GM21529 (cell line): ENCODE measurements at regions not wholly inside any gene's neighbourhood (a gene's known extent, or its start where the extent isn't known, plus 50 kb on each side); places are given as distances from the start of the nearest gene placed in this dataset.

Experiments used
- ATAC-seq: cut with Tn5 transposase; IDR thresholded peaks from one replicate; pipeline ENCODE4 v1.9.1; 2021; ENCODE audit not compliant: unreplicated experiment

GRCh38 chr3:30258426-30259392 lies 347.7 kb upstream of the TGFBR2 start:
- no peak for ATAC-seq

- no peak for ATAC-seq
Observed at GRCh38 chr3:30259730-30260129, 346.7 kb upstream of the TGFBR2 start.

GRCh38 chr3:30260762-30261161 lies 345.6 kb upstream of the TGFBR2 start:
- no peak for ATAC-seq

GRCh38 chr3:30263238-30263924 lies 343.0 kb upstream of the TGFBR2 start:
- no peak for ATAC-seq

- no peak for ATAC-seq
Observed at GRCh38 chr3:30263925-30264313, 342.5 kb upstream of the TGFBR2 start.

GRCh38 chr3:30266524-30266923 lies 339.9 kb upstream of the TGFBR2 start:
- no peak for ATAC-seq

- ATAC-seq: no peak
Observed at GRCh38 chr3:30268288-30268687, 338.1 kb upstream of the TGFBR2 start.

GRCh38 chr3:30269751-30270445 lies 336.5 kb upstream of the TGFBR2 start:
- no peak for ATAC-seq

GRCh38 chr3:30271781-30272180 lies 334.6 kb upstream of the TGFBR2 start:
- ATAC-seq: no peak

GRCh38 chr3:30273304-30274072 lies 332.9 kb upstream of the TGFBR2 start:
- ATAC-seq: no peak

- no peak for ATAC-seq
Observed at GRCh38 chr3:30277494-30277893, 328.9 kb upstream of the TGFBR2 start.

- no peak for ATAC-seq
Observed at GRCh38 chr3:30281526-30281925, 324.9 kb upstream of the TGFBR2 start.

- no peak for ATAC-seq
Observed at GRCh38 chr3:30282154-30282696, 324.2 kb upstream of the TGFBR2 start.

GRCh38 chr3:30285188-30286006 lies 321.0 kb upstream of the TGFBR2 start:
- no peak for ATAC-seq

GRCh38 chr3:30286007-30286669 lies 320.3 kb upstream of the TGFBR2 start:
- ATAC-seq: no peak

- ATAC-seq: no peak
Observed at GRCh38 chr3:30286811-30287210, 319.6 kb upstream of the TGFBR2 start.

- no peak for ATAC-seq
Observed at GRCh38 chr3:30288830-30289229, 317.6 kb upstream of the TGFBR2 start.

GRCh38 chr3:30289324-30289723 lies 317.1 kb upstream of the TGFBR2 start:
- ATAC-seq: no peak

GRCh38 chr3:30289766-30290165 lies 316.6 kb upstream of the TGFBR2 start:
- no peak for ATAC-seq
